ENCODE measurements at regions not wholly inside any gene's neighbourhood (a gene's known extent, or its start where the extent isn't known, plus 50 kb on each side); places are given as distances from the start of the nearest gene placed in this dataset.

DNA sequence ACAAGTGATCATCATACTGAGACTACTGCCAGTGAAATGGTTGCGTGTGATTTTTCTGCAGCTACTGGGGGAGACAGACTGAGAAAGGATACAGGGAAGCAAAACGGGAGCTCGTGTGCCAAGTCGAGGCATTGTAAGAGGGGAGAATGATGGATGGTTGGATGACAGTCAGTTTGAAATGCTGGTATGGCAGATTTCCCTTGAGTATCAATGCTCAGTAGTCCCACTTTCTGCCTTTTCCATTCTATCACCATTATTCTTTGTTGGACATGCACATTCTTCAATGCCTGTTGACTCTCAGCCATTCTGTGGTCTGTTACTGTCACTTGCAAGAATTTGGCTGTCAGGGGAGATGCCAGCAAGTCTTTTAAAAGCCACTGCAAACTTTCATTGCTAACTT is 510.6 kb upstream of the RBFOX1 start:
- TF ChIP-seq, protein P1, sequence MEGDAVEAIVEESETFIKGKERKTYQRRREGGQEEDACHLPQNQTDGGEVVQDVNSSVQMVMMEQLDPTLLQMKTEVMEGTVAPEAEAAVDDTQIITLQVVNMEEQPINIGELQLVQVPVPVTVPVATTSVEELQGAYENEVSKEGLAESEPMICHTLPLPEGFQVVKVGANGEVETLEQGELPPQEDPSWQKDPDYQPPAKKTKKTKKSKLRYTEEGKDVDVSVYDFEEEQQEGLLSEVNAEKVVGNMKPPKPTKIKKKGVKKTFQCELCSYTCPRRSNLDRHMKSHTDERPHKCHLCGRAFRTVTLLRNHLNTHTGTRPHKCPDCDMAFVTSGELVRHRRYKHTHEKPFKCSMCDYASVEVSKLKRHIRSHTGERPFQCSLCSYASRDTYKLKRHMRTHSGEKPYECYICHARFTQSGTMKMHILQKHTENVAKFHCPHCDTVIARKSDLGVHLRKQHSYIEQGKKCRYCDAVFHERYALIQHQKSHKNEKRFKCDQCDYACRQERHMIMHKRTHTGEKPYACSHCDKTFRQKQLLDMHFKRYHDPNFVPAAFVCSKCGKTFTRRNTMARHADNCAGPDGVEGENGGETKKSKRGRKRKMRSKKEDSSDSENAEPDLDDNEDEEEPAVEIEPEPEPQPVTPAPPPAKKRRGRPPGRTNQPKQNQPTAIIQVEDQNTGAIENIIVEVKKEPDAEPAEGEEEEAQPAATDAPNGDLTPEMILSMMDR (IDR thresholded peaks at IDR 0.05 in 4 of 5, conservative IDR thresholded peaks at IDR 0.05 in 1 of 5), result no peak
- no peak for TF ChIP-seq POLR2A (IDR thresholded peaks at IDR 0.05)
